ENCODE measurements at regions not wholly inside any gene's neighbourhood (a gene's known extent, or its start where the extent isn't known, plus 50 kb on each side); places are given as distances from the start of the nearest gene placed in this dataset.
"Not testable (repeated sequence)": the region's sequence is repeated elsewhere in the genome, so short reads cannot be mapped to it uniquely, and the experiment has no call there.

DNA sequence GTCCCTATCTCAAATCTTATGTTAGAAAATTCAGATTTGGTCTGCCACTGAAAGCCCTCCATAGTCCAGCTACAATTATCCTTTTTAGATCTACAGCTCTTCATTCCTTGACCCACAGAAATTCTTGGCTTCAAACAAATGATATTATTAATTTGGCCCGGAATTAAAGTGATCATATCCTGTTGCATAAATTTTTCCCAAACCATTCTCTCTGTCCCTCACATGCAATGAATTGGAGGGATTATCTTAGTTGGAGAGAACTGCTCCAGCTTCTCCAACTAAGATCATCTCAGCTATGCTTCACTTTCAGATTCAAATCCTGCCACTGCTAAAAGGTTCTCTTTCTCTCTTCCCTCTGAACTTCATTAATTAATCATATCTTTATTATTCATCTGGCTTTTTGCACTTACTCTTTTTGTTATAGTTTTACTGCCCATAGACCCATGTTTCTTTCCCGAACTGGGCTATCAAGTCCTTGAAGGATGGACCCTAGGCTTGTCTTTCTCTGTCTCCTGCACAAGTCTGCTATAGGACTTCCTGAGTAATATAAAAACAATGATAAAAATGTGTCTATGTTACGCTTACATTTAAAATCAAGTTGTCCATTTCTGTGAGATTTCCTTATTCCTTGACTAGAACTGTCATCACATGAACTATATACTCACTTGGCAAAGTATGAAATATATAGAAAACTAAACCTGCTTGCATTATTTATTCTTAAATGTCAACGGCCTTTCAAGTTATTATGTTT, 493.9 kb upstream of the MARCKS start:
- ChIA-PET CTCF (interaction anchor here (0.9 to 1.6 kb wide), 5 partner anchors 9 to 495 kb away, joined by 3 to 7 read pairs (median 5); no protein-coding TSS in a partner anchor), POLR2A (no interaction called here)
- no peak for DNase-seq (ENCODE audit: extremely low spot score)
- no peak for TF ChIP-seq CTCF (IDR thresholded peaks at IDR 0.05; ENCODE audit: control extremely low read depth, extremely low read depth, low read depth, missing control alignments)

- no peak for DNase-seq (ENCODE audit: extremely low spot score)
- ChIA-PET POLR2A (no interaction called here), CTCF (interaction anchor here (0.9 kb wide), 1 partner anchor 548 kb away, joined by 3 read pairs; no protein-coding TSS in a partner anchor)
- TF ChIP-seq CTCF (IDR thresholded peaks at IDR 0.05; ENCODE audit: control extremely low read depth, extremely low read depth, low read depth, missing control alignments) = no peak
Measured at GRCh38 chr6:113363866-113364265, 493.3 kb upstream of the MARCKS start.

DNA sequence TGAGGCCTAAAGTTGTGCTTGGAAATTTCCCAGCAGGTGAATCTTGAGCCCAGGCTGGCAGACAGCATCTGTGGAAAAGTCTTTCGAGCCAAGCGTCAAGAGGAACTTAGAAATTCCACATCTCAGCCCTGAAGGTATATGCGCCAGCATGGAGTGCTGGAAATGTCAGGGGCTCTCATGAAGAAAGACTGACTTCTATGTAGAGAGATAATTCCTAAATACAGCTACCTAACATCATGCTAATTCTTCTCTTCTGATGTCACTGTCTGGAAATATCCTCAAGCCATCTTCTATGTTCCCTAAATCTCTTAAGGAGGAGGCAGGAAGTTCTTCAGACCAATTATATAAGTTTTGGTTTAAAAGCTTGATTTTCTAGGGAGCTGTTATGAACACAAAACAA, 492.4 kb upstream of the MARCKS start:
- CTCF ChIA-PET = interaction anchor here (0.9 to 1.9 kb wide), 3 partner anchors 9 to 547 kb away, joined by 3 to 5 read pairs (median 3); no protein-coding TSS in a partner anchor

GRCh38 chr6:113365191-113365590, 492.0 kb upstream of the MARCKS start:
- ChIA-PET CTCF (interaction anchor here (1.2 to 1.9 kb wide), 2 partner anchors 9 to 10 kb away, joined by 3 to 5 read pairs; no protein-coding TSS in a partner anchor), POLR2A (no interaction called here)
- TF ChIP-seq CTCF (IDR thresholded peaks at IDR 0.05; ENCODE audit: control extremely low read depth, extremely low read depth, low read depth, missing control alignments) = no peak
- DNase-seq (ENCODE audit: extremely low spot score) = no peak

More for the DNA sequence above, 492.4 kb upstream of the MARCKS start:
- TF ChIP-seq CTCF (IDR thresholded peaks at IDR 0.05; ENCODE audit: control extremely low read depth, extremely low read depth, low read depth, missing control alignments) = no peak
- POLR2A ChIA-PET = no interaction called here
- no peak for DNase-seq (ENCODE audit: extremely low spot score)

DNA sequence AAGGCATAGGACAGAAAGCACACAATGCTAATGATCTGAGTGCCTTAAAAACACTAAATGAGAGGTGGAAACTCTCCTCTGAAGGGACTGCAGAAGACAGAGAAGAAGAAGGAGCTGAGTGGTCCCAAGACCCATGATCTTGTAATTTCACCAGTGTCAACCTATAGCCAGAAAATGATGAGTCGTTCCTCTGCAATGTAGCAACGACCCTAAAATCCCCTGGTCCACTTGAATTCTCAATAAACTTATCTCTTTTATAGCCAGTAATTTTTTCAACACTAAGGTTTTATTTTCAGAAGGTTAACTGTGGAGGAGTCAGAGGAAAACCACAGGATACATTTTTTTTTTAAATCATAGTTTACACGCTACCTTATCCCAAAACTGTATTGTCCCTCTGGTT, 490.6 kb upstream of the MARCKS start:
- POLR2A ChIA-PET = no interaction called here
- DNase-seq (ENCODE audit: extremely low spot score) = no peak
- no peak for TF ChIP-seq CTCF (IDR thresholded peaks at IDR 0.05; ENCODE audit: control extremely low read depth, extremely low read depth, low read depth, missing control alignments)
- CTCF ChIA-PET = interaction anchor here (1.9 kb wide), 1 partner anchor 8 kb away, joined by 5 read pairs; no protein-coding TSS in a partner anchor

DNA sequence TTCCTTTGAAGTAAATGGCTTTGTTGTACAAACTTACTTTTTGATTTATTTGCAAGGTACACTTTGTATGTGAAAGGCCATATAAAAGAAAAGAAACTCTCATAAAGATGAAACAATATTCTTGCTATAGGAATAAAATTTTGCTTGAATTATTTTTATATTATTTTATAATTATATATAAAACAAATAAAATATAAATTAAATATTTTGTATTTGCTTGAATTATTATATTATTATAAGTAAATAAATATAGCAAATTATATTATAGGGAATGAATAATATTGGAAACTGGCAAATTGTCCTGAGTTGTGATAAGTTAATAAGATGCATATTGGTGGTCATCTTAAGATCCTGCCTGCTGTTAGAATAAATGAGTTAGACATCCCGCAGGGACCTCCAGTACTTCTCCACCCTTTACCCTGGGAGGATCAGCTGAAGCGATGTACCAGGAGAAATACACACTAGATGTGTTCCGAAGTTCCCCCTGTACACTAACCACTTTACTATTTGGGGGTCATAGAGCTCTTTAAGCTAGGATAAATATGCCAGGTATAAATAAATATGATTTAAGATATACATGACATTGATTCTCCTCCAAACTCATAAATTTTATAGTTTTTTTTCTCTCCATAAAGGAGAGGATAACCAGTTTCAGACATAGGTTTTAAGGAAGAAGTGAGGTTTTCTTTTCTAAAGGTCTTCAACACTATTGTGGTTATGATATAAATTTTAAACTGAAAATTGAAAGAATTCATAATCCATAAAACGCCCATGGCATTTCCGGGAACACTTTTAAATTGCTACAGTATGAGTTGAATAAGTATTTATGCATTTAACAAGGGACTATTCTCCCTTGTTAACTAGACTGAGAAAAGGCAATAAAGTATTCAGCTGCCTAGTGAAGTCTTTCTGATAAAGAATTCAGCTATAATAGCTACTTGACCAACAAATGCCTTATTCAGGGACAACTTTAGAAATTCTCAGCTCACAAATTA, 486.3 kb upstream of the MARCKS start:
- no peak for TF ChIP-seq CTCF (IDR thresholded peaks at IDR 0.05; ENCODE audit: control extremely low read depth, extremely low read depth, low read depth, missing control alignments)
- ChIA-PET CTCF (interaction anchor here (0.9 to 1.8 kb wide), 6 partner anchors 14 to 508 kb away, joined by 3 to 5 read pairs (median 4); no protein-coding TSS in a partner anchor), POLR2A (no interaction called here)
- no peak for DNase-seq (ENCODE audit: extremely low spot score)

DNA sequence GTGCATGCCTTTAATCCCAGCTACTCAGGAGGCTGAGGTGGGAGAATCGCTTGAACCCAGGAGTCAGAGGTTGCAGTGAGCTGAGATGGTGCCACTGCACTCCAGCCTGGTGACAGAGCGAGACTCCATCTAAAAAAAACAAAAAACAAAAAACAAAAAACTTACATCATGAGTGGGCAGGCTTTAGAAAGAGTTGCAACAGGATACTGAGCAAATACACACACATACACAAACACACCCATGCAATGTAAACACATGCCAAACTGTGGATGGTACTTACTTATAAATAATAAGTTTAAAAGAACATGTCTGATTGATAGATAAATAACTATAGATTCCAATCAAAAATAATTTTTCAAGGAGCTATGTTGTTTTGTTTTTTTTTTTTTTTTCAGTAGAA, 481.7 kb upstream of the MARCKS start:
- POLR2A ChIA-PET; DNase-seq (ENCODE audit: extremely low spot score): not testable (repeated sequence)
- CTCF ChIA-PET = interaction anchor here (0.6 to 2.2 kb wide), 4 partner anchors 9 to 150 kb away, joined by 3 to 7 read pairs (median 4); no protein-coding TSS in a partner anchor

All from GM10248 (cell line).